SK-N-MC (cell line): ENCODE measurements at regions not wholly inside any gene's neighbourhood (a gene's known extent, or its start where the extent isn't known, plus 50 kb on each side); places are given as distances from the start of the nearest gene placed in this dataset.
"Not testable (repeated sequence)": the region's sequence is repeated elsewhere in the genome, so short reads cannot be mapped to it uniquely, and the experiment has no call there.

Source experiments
- DNase-seq: peaks from one replicate; pipeline ENCODE4 v3.0.0-alpha.2; 2011; ENCODE audit warnings: low read depth, low spot score
- H3K27ac ChIP-seq: fragments of 200-600 bp; sonication (generic); 2 replicates; pipeline ENCODE4 v1.5.1; 2016; ENCODE audit warnings: mixed run types
- H3K36me3 ChIP-seq: fragments of 200-600 bp; sonication (generic); 2 replicates; pipeline ENCODE4 v1.6.1; 2017; ENCODE audit warnings: antibody characterized with exemption, low read length, mixed read lengths; ENCODE audit not compliant: insufficient read depth
- H3K4me3 ChIP-seq: fragments of 200-600 bp; sonication (generic); 2 replicates; pipeline ENCODE4 v1.5.1; 2016
- H3K9ac ChIP-seq: fragments of 200-600 bp; sonication (generic); 2 replicates; pipeline ENCODE4 v1.8.0; 2017; ENCODE audit warnings: mixed run types, mixed read lengths; ENCODE audit not compliant: insufficient read length
- H3K9me3 ChIP-seq: fragments of 200-600 bp; sonication (generic); 2 replicates; pipeline ENCODE4 v1.6.1; 2017; ENCODE audit warnings: low read depth, mild to moderate bottlenecking, antibody characterized with exemption, low read length, moderate library complexity, mixed read lengths
- EZH2 ChIP-seq: fragments of 200-600 bp; sonication (generic); IDR thresholded peaks from one replicate; pipeline ENCODE4 v1.6.1; 2017; ENCODE audit warnings: antibody characterized with exemption
- FOXP2 ChIP-seq: optimal IDR thresholded peaks from 2 replicates; pipeline ENCODE3; 2011; ENCODE audit warnings: mild to moderate bottlenecking, moderate library complexity; ENCODE audit not compliant: insufficient read depth; ENCODE audit errors: extremely low read length, control extremely low read depth
- POLR2AphosphoS5 ChIP-seq: IDR thresholded peaks from 2 replicates; pipeline ENCODE4 v1.6.1; 2012; ENCODE audit warnings: mild to moderate bottlenecking, low read depth, low read length, borderline replicate concordance

DNA sequence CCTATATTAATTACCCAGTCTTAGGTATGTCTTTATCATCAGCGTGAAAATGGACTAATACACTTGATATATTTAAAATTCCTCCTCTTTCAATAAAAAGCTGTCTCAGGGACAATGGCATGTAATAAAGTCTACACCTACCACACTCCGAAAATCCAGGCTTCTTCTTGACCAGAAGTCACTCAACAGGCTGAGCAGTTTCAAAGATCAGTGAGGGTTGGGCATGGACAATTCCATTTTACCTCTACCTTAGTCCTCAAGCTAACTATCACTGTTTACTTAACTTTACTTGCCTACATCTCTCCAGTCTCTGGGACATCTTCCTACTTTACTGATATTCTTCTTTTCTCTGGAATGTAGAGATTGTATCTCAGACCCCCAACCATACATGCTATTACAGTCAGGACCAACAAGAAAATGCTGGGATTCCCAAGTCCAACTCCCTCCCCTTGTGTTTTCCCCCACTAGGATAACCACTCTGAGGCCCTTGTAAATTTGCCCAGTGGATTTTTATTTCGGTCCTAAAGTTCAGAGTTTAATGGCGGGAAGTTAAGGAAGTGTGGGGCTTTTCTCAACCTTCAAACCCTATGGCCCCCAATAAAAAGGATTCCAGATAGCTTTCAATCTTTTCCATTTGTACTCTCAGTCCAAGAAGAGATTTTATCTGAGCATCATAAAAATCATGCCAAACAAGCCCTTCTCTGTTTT is 137.1 kb upstream of the TSC22D2 start:
- H3K9ac ChIP-seq, result no peak overlapping the region
- peak overlapping the region; percentile 93 for H3K27ac ChIP-seq
- no peak for DNase-seq
- no peaks in the 10 kb centered on the region for H3K36me3 ChIP-seq
- H3K4me3 ChIP-seq, result no peak overlapping the region
- no peaks in the 10 kb centered on the region for H3K9me3 ChIP-seq
- TF ChIP-seq FOXP2, result no peak

DNA sequence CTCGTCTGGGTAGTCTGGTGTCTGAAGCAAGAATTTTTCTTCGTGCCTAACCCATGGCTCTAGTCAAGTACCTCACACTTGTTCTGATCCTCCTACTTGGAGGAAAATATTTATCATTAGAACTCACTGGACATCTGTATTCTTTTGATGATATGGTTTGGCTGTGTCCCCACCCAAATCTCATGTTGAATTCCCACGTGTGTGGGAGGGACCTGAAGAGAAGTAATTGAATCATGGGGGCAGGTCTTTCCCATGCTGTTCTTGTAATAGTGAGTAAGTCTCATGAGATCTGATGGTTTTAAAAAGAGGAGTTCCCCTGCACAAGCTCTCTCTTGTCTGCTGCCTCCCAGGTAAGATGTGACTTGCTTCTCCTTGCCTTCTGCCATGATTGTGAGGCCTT is 137.7 kb upstream of the TSC22D2 start:
- H3K4me3 ChIP-seq, DNase-seq, H3K9me3 ChIP-seq, H3K36me3 ChIP-seq, H3K9ac ChIP-seq, H3K27ac ChIP-seq: not testable (repeated sequence)

DNA sequence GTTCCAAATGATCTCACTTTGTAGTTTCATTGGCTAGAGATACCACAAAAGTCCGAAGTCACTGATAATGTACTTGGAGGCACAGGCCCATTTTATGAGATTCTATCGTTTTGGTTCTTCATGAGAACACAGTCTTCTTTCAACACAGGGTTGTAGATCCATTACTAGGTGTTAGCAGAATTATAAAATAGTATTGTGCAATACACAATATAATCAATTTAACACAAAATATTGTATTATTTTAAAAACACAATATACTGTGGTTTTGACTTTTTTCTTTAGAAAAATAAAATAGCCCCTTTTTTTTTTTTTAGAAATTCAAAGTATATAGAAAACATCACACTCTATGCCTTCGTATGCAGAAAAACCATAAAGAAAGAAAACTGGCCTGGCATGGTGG is 138.6 kb upstream of the TSC22D2 start:
- H3K9me3 ChIP-seq, result no peaks in the 10 kb centered on the region
- H3K27ac ChIP-seq, result peak overlapping the region; percentile 47; the same call in 1 of the 2 replicates
- no peak overlapping the region for H3K9ac ChIP-seq
- no peak overlapping the region for H3K4me3 ChIP-seq
- no peaks in the 10 kb centered on the region for H3K36me3 ChIP-seq
- no peak for TF ChIP-seq FOXP2
- no peak for TF ChIP-seq EZH2
- no peak for TF ChIP-seq POLR2AphosphoS5
- DNase-seq, result no peak

DNA sequence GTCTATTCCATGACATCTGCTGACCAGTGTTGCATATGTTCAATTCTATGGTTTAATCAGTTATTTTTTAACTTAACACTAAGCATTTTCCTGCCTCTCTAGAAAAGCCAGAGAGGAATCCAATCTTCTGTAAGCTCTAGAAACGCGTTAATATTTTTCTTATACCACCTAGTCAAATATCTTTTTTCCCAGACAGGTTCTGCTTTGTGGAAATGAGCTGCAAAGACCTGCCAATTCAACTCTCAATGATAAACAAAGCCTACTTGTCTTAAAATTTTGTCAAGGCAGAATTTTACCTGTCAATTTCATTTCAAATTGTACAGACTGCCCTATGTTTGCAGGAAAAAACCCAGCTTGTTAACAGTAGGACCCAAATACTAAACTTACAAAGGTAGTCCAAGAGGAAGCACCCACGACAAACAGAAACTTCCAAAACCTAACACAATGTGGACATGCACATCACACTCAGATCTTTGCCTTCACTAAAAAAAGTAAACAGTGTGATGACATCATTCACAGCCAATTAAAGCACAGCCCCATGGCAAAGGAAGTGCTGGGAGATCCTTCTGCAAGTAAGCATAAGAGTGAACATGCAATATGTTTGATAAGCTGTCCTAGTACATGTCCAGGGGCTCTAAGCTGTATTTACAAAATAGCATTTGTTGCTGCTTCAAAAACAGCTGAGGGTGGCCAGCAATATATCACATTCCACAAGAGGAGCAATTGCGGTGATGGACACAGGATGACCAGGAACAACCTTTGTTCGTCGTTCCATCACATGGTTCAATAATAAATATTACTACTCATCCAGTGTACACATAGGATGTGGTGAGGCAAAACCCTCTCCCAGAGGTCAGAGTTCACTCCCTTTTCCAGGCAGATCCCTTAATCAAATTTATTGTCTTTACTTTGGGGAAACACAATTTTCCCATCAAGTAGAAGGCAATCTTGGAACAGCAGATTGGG is 139.4 kb upstream of the TSC22D2 start:
- no peak for DNase-seq
- Histone ChIP-seq H3K27ac (peak overlapping the region; percentile 47), H3K4me3 (no peak overlapping the region), H3K9me3 (no peaks in the 10 kb centered on the region), H3K36me3 (no peaks in the 10 kb centered on the region), H3K9ac (no peak overlapping the region)
- TF ChIP-seq FOXP2, result no peak
- TF ChIP-seq POLR2AphosphoS5, result no peak
- TF ChIP-seq EZH2, result no peak

DNA sequence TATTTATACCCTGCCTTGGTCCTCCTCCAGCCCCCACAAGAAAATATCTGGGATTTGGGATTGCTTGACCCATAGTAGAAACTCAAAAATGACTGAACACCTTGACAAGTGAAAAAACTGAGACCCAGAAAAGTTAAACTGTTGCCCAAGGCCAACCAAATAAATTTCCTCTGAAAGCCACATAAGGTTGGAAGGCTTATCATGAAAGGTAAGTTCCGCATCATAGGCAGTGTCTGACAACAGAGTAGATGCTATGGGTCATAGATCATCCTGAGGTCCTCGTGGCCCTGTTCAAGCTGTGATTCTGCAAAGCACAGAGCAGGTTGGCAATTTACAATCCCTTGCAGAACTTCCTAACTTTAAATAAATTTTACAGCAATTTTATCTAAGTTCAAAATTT is 140.8 kb upstream of the TSC22D2 start:
- H3K9me3 ChIP-seq, result no peaks in the 10 kb centered on the region
- no peak overlapping the region for H3K9ac ChIP-seq
- no peaks in the 10 kb centered on the region for H3K36me3 ChIP-seq
- H3K27ac ChIP-seq, result peak overlapping the region; percentile 99; the same call in 1 of the 2 replicates
- no peak overlapping the region for H3K4me3 ChIP-seq
- no peak for TF ChIP-seq POLR2AphosphoS5
- DNase-seq, result no peak

DNA sequence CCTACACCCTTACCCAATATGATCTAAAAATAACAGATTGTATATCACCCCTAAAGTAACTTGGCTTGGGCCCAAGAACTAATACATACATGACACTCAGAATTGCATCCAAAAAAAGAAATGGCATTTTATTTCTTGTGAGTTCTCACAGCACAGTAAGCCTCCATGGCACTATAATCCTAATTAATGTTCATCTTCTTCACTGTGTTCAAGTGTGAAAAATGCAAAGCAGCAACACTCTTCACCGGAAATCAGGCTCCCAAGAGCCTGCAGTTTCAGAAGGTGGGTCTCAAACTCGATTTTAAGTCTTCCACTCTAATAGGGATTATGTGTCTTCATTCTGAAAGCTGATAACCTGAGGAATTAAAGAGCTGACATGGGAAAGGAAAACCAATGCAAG is 142.8 kb upstream of the TSC22D2 start:
- no peaks in the 10 kb centered on the region for H3K36me3 ChIP-seq
- peak; percentile 83 for DNase-seq
- no peaks in the 10 kb centered on the region for H3K9me3 ChIP-seq
- peak overlapping the region; percentile 70 for H3K4me3 ChIP-seq
- no peak for TF ChIP-seq EZH2
- TF ChIP-seq FOXP2, result no peak
- TF ChIP-seq POLR2AphosphoS5, result no peak
- H3K27ac ChIP-seq, result peak overlapping the region; percentile 99
- H3K9ac ChIP-seq, result peak overlapping the region; percentile 68

DNA sequence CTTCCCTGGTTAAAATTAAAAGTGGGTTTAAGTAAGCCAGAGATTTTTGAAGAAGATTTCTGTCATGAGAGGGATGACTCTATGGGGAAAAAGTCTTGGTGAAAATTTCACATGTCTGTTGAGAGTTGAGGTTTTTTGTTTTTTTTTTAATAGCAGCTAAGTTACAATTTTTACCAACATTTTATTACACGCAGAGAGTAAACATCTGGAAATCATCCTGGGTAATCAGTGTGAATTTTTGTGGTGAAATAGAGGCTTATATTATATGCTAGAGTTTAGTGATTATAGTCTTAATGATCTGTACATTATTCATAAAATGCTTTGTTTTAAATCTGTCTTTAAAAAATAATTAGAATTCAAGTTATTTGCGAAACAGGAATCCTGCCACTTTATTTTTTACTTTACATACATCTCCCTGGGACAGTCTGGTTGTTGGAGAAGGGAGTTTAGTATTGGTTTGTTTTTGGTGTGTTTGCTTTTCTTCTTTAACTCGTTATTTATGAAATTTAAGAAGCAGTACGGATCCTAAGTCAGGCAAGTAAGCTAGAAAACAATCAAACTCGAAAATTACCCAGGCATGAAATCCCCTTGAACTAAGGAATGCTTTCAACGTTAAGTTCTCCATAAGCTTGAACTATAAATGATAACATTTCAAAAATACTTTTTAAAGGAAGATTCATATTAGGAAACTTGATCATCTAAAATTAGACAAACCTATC is 143.4 kb upstream of the TSC22D2 start:
- peak; percentile 70 for DNase-seq
- H3K4me3 ChIP-seq, result peak overlapping the region; percentile 70
- no peaks in the 10 kb centered on the region for H3K36me3 ChIP-seq
- no peaks in the 10 kb centered on the region for H3K9me3 ChIP-seq
- peak; percentile 45; the same call in 1 of the 2 replicates for TF ChIP-seq POLR2AphosphoS5
- no peak for TF ChIP-seq EZH2
- TF ChIP-seq FOXP2, result peak; percentile 68
- H3K27ac ChIP-seq, result peak overlapping the region; percentile 99
- peak overlapping the region; percentile 68 for H3K9ac ChIP-seq

DNA sequence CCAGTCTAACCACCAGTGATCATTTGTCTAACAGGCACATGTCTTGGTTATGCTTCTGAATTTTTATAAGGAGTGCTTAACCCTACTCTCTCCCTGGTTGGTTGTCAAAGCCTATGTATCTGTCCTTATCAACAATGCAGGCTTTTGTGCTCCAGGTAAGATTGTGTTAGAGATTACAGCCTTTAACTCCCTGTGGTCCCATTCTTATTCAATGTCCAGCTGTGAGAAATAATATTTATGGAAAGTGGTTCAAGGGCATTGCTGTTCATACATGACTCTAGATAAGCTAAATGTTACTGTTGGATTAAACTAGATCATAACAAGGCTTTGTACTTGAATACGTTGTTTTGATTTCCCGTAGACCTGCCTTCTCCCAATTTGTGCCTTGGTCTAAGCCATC is 146.1 kb upstream of the TSC22D2 start:
- no peak overlapping the region; the same call in 1 of the 2 replicates for H3K27ac ChIP-seq

More for the DNA sequence above, 146.1 kb upstream of the TSC22D2 start:
- H3K4me3 ChIP-seq, result no peak overlapping the region
- TF ChIP-seq EZH2 (no peak), POLR2AphosphoS5 (no peak), FOXP2 (no peak)
- H3K36me3 ChIP-seq, result no peaks in the 10 kb centered on the region
- no peak for DNase-seq
- no peaks in the 10 kb centered on the region for H3K9me3 ChIP-seq
- H3K9ac ChIP-seq, result no peak overlapping the region
